CD4-positive, CD25-positive, alpha-beta regulatory T cell (primary cell): ENCODE measurements at regions not wholly inside any gene's neighbourhood (a gene's known extent, or its start where the extent isn't known, plus 50 kb on each side); places are given as distances from the start of the nearest gene placed in this dataset.

Experiments used
- ATAC-seq, 2 donors: fragments of 150-1000 bp; cut with Tn5 transposase; one replicate each; pipeline ENCODE4 v1.10.0; 2021; ENCODE audit warnings: low read depth in 2 of 2, moderate number of reproducible peaks in 2 of 2, moderate library complexity in 1 of 2
- DNase-seq, 3 donors: peaks; one replicate each; pipeline versions ENCODE4 v3.0.0 to v3.0.0-alpha.2; 2012 to 2022; ENCODE audit warnings: mixed read lengths in 1 of 3
- H3K27ac ChIP-seq: one replicate; pipeline ENCODE4 v1.7.0; 2013; ENCODE audit warnings: mild to moderate bottlenecking, low read length; ENCODE audit not compliant: insufficient read depth, poor library complexity, severe bottlenecking
- H3K27me3 ChIP-seq: one replicate; pipeline ENCODE4 v1.7.0; 2013; ENCODE audit warnings: low read length; ENCODE audit not compliant: control insufficient read depth, insufficient read depth
- H3K36me3 ChIP-seq: one replicate; pipeline ENCODE4 v1.7.0; 2013; ENCODE audit warnings: mild to moderate bottlenecking, low read length, moderate library complexity; ENCODE audit not compliant: control insufficient read depth, insufficient read depth
- H3K4me1 ChIP-seq: 2 replicates; pipeline ENCODE4 v1.7.0; 2013; ENCODE audit warnings: mild to moderate bottlenecking, low read length; ENCODE audit not compliant: insufficient read depth, control insufficient read depth, poor library complexity, severe bottlenecking
- H3K4me3 ChIP-seq: one replicate; pipeline ENCODE4 v1.7.0; 2013; ENCODE audit warnings: low read depth, mild to moderate bottlenecking, low read length, moderate library complexity
- H3K9me3 ChIP-seq, 2 experiments: 1 replicate in 1 of 2; 2 replicates in 1 of 2; pipeline ENCODE4 v1.7.0; 2013; ENCODE audit warnings: low read length in 2 of 2, mild to moderate bottlenecking in 1 of 2, moderate library complexity in 1 of 2; ENCODE audit not compliant: control insufficient read depth in 2 of 2
- H3K27ac Mint-ChIP-seq, 3 donors: one replicate each; pipeline ENCODE4 v1.8.0; 2020 to 2022; ENCODE audit warnings: mild to moderate bottlenecking in 3 of 3, mixed read lengths in 3 of 3, moderate library complexity in 2 of 3
- H3K27me3 Mint-ChIP-seq: one replicate; pipeline ENCODE4 v1.8.0; 2022; ENCODE audit warnings: mild to moderate bottlenecking, mixed read lengths
- H3K36me3 Mint-ChIP-seq: one replicate; pipeline ENCODE4 v1.8.0; 2020; ENCODE audit warnings: mixed read lengths
- H3K4me1 Mint-ChIP-seq, 4 donors: one replicate each; pipeline ENCODE4 v1.8.0; 2020 to 2022; ENCODE audit warnings: mixed read lengths in 4 of 4, mild to moderate bottlenecking in 1 of 4
- H3K4me3 Mint-ChIP-seq, 4 donors: one replicate each; pipeline ENCODE4 v1.8.0; 2020 to 2022; ENCODE audit warnings: mild to moderate bottlenecking in 4 of 4, mixed read lengths in 4 of 4, moderate library complexity in 3 of 4
- H3K9me3 Mint-ChIP-seq, 7 donors: one replicate each; pipeline ENCODE4 v1.8.0; 2020 to 2022; ENCODE audit warnings: mixed read lengths in 7 of 7, mild to moderate bottlenecking in 3 of 7, moderate library complexity in 2 of 7

- Histone ChIP-seq H3K36me3 (no peaks in the 10 kb centered on the region), H3K27me3 (peaks cover 12% of the 10 kb centered on the region), H3K4me3 (no peak overlapping the region), H3K4me1 (peaks cover 11% of the 10 kb centered on the region), H3K27ac (no peak overlapping the region), H3K9me3 (no peaks in the 10 kb centered on the region)
- Mint-ChIP-seq H3K9me3 (peaks cover 0 to 2% (median 0%) of the 10 kb centered on the region in 7 donors), H3K4me3 (peak overlapping the region in 2 of 4 donors; percentile 5 to 24), H3K36me3 (no peaks in the 10 kb centered on the region), H3K27me3 (peaks cover 39% of the 10 kb centered on the region), H3K27ac (no peak overlapping the region), H3K4me1 (peaks cover 5 to 22% (median 12%) of the 10 kb centered on the region in 4 donors)
- no peak for ATAC-seq
- peak in 1 of 3 donors; percentile 24 for DNase-seq
Observed at GRCh38 chr3:88000853-88001252, 58.0 kb downstream of the CGGBP1 start.

- Mint-ChIP-seq H3K27me3 (peaks cover 43% of the 10 kb centered on the region), H3K27ac (no peak overlapping the region), H3K9me3 (peaks cover 0 to 2% (median 0%) of the 10 kb centered on the region in 7 donors)
Observed at GRCh38 chr3:87997966-87998365, 60.8 kb downstream of the CGGBP1 start.

GRCh38 chr3:87997298-87997697, 61.5 kb downstream of the CGGBP1 start:
- ATAC-seq (peak; percentile 34 to 64), DNase-seq (peak in 1 of 3 donors; percentile 36)
- peak overlapping the region; percentile 66 for H3K4me3 ChIP-seq
- H3K4me3 Mint-ChIP-seq = peak overlapping the region in 2 of 4 donors; percentile 22 to 47
- H3K27me3 ChIP-seq = peaks cover 12% of the 10 kb centered on the region
- peaks cover 0 to 2% (median 0%) of the 10 kb centered on the region in 7 donors for H3K9me3 Mint-ChIP-seq
- H3K4me1 ChIP-seq = peaks cover 11% of the 10 kb centered on the region
- H3K36me3 ChIP-seq = no peaks in the 10 kb centered on the region
- H3K27me3 Mint-ChIP-seq = peaks cover 43% of the 10 kb centered on the region
- H3K4me1 Mint-ChIP-seq = peaks cover 0 to 17% (median 10%) of the 10 kb centered on the region in 4 donors
- no peaks in the 10 kb centered on the region for H3K9me3 ChIP-seq
- no peak overlapping the region for H3K27ac ChIP-seq
- no peak overlapping the region for H3K27ac Mint-ChIP-seq
- no peaks in the 10 kb centered on the region for H3K36me3 Mint-ChIP-seq

More at GRCh38 chr3:87997966-87998365, 60.8 kb downstream of the CGGBP1 start:
- no peak overlapping the region for H3K4me3 Mint-ChIP-seq
- ATAC-seq (no peak), DNase-seq (no peak)
- Histone ChIP-seq H3K4me3 (no peak overlapping the region), H3K9me3 (no peaks in the 10 kb centered on the region), H3K4me1 (peaks cover 11% of the 10 kb centered on the region), H3K27ac (no peak overlapping the region), H3K27me3 (peaks cover 12% of the 10 kb centered on the region), H3K36me3 (no peaks in the 10 kb centered on the region)
- H3K36me3 Mint-ChIP-seq = no peaks in the 10 kb centered on the region
- H3K4me1 Mint-ChIP-seq = peaks cover 0 to 17% (median 10%) of the 10 kb centered on the region in 4 donors

GRCh38 chr3:87996882-87997281, 61.9 kb downstream of the CGGBP1 start:
- Histone ChIP-seq H3K4me3 (peak overlapping the region; percentile 66), H3K9me3 (no peaks in the 10 kb centered on the region), H3K36me3 (no peaks in the 10 kb centered on the region), H3K4me1 (peaks cover 11% of the 10 kb centered on the region), H3K27me3 (peaks cover 12% of the 10 kb centered on the region), H3K27ac (no peak overlapping the region)
- ATAC-seq = no peak
- peaks cover 42% of the 10 kb centered on the region for H3K27me3 Mint-ChIP-seq
- H3K4me3 Mint-ChIP-seq = peak overlapping the region in 3 of 4 donors; percentile 22 to 54 (median 47)
- peaks cover 0 to 2% (median 0%) of the 10 kb centered on the region in 7 donors for H3K9me3 Mint-ChIP-seq
- no peaks in the 10 kb centered on the region for H3K36me3 Mint-ChIP-seq
- peak in 1 of 3 donors; percentile 9 for DNase-seq
- peaks cover 0 to 17% (median 10%) of the 10 kb centered on the region in 4 donors for H3K4me1 Mint-ChIP-seq
- peak overlapping the region in 2 of 3 donors; percentile 14 to 62 for H3K27ac Mint-ChIP-seq

GRCh38 chr3:87993566-87993965, 65.2 kb downstream of the CGGBP1 start:
- H3K27me3 Mint-ChIP-seq = peaks cover 22% of the 10 kb centered on the region
- Histone ChIP-seq H3K4me3 (no peak overlapping the region), H3K4me1 (peaks cover 11% of the 10 kb centered on the region), H3K27me3 (peaks cover 5% of the 10 kb centered on the region), H3K27ac (no peak overlapping the region), H3K9me3 (no peaks in the 10 kb centered on the region), H3K36me3 (no peaks in the 10 kb centered on the region)
- H3K4me3 Mint-ChIP-seq = no peak overlapping the region
- no peaks in the 10 kb centered on the region for H3K9me3 Mint-ChIP-seq
- H3K36me3 Mint-ChIP-seq = no peaks in the 10 kb centered on the region
- no peak for DNase-seq
- peaks cover 0 to 17% (median 8%) of the 10 kb centered on the region in 4 donors for H3K4me1 Mint-ChIP-seq
- no peak overlapping the region for H3K27ac Mint-ChIP-seq
- ATAC-seq = no peak

GRCh38 chr3:87987952-87988351, 70.9 kb downstream of the CGGBP1 start:
- Mint-ChIP-seq H3K27me3 (peaks cover 6% of the 10 kb centered on the region), H3K4me3 (no peak overlapping the region), H3K4me1 (no peaks in the 10 kb centered on the region), H3K36me3 (no peaks in the 10 kb centered on the region), H3K9me3 (no peaks in the 10 kb centered on the region), H3K27ac (no peak overlapping the region)
- Histone ChIP-seq H3K9me3 (no peaks in the 10 kb centered on the region), H3K4me3 (no peak overlapping the region), H3K4me1 (no peaks in the 10 kb centered on the region), H3K36me3 (no peaks in the 10 kb centered on the region), H3K27ac (no peak overlapping the region), H3K27me3 (no peaks in the 10 kb centered on the region)
- ATAC-seq = no peak
- no peak for DNase-seq

DNA sequence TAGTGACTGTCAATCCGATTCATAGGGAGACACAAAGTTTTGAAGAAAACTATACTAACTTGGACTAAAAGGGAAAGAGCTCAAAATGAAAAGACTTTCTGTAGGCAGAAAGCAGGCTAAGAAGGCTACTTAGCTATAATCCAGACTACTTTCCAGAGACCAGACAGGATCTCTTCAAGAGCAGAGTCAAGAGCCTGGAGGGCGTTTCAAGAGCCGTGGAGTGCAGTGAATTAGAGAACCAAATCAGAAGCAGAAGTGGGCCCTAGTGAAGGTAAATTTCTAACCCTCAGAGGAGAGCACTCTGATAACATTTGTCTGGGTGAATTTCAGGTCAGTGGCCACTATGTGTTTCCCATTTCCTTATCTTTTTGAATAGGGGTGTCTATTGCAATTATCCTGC, 76.4 kb downstream of the CGGBP1 start:
- ATAC-seq (no peak), DNase-seq (no peak)
- no peak overlapping the region for H3K4me3 Mint-ChIP-seq
- H3K9me3 ChIP-seq = no peaks in the 10 kb centered on the region
- no peaks in the 10 kb centered on the region for H3K27me3 ChIP-seq
- H3K9me3 Mint-ChIP-seq = peaks cover 0 to 3% (median 0%) of the 10 kb centered on the region in 7 donors
- H3K27ac Mint-ChIP-seq = no peak overlapping the region
- H3K4me3 ChIP-seq = no peak overlapping the region
- no peaks in the 10 kb centered on the region for H3K36me3 Mint-ChIP-seq
- H3K27me3 Mint-ChIP-seq = peaks cover 10% of the 10 kb centered on the region
- H3K4me1 Mint-ChIP-seq = no peaks in the 10 kb centered on the region
- no peaks in the 10 kb centered on the region for H3K4me1 ChIP-seq
- no peak overlapping the region for H3K27ac ChIP-seq
- H3K36me3 ChIP-seq = no peaks in the 10 kb centered on the region

DNA sequence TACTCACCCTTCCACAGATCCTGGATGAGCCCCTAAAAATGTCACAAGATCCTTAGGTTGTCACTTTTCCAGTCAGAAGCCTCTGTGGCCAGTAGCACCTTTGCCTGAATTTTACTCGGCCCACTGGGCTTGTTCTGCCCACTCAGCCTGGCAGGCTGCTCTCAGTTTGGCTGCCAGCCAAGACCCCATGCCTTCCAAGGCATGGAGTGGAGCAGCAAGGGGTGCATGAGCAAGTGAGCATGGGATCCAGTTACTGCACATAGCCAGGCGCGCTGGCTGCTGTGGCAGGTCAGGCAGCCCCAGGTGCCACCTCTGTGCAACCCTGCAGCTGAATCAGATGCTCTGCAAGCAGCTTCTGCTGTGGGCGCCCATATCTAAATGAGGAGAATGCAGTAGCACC, 79.3 kb downstream of the CGGBP1 start:
- Histone ChIP-seq H3K4me1 (no peaks in the 10 kb centered on the region), H3K27ac (no peak overlapping the region), H3K4me3 (no peak overlapping the region), H3K27me3 (peaks cover 1% of the 10 kb centered on the region), H3K9me3 (no peaks in the 10 kb centered on the region), H3K36me3 (no peaks in the 10 kb centered on the region)
- Mint-ChIP-seq H3K4me3 (no peak overlapping the region), H3K27ac (no peak overlapping the region), H3K27me3 (peaks cover 4% of the 10 kb centered on the region), H3K36me3 (no peaks in the 10 kb centered on the region), H3K4me1 (no peaks in the 10 kb centered on the region), H3K9me3 (peaks cover 0 to 3% (median 0%) of the 10 kb centered on the region in 7 donors)
- ATAC-seq (no peak), DNase-seq (no peak)
